HG03025 (cell line): ENCODE measurements at regions not wholly inside any gene's neighbourhood (a gene's known extent, or its start where the extent isn't known, plus 50 kb on each side); places are given as distances from the start of the nearest gene placed in this dataset.

Source experiments
- ATAC-seq: cut with Tn5 transposase; IDR thresholded peaks from one replicate; pipeline ENCODE4 v1.9.1; 2021; ENCODE audit warnings: mild to moderate bottlenecking, moderate library complexity; ENCODE audit not compliant: unreplicated experiment, low FRiP score

- no peak for ATAC-seq
Measured at GRCh38 chr10:4470231-4470835, 355.7 kb upstream of the AKR1E2 start.

- ATAC-seq: no peak
Measured at GRCh38 chr10:4467481-4467880, 358.5 kb upstream of the AKR1E2 start.

GRCh38 chr10:4460267-4460666 lies 365.7 kb upstream of the AKR1E2 start:
- no peak for ATAC-seq

- no peak for ATAC-seq
Measured at GRCh38 chr10:4459531-4459930, 366.5 kb upstream of the AKR1E2 start.

- no peak for ATAC-seq
Measured at GRCh38 chr10:4457597-4457996, 368.4 kb upstream of the AKR1E2 start.

GRCh38 chr10:4456776-4457175 lies 369.2 kb upstream of the AKR1E2 start:
- no peak for ATAC-seq

- ATAC-seq: no peak
Measured at GRCh38 chr10:4456279-4456678, 369.7 kb upstream of the AKR1E2 start.

GRCh38 chr10:4453950-4454349 lies 372.1 kb upstream of the AKR1E2 start:
- no peak for ATAC-seq

GRCh38 chr10:4453276-4453675 lies 372.7 kb upstream of the AKR1E2 start:
- no peak for ATAC-seq

- no peak for ATAC-seq
Measured at GRCh38 chr10:4450981-4451908, 374.8 kb upstream of the AKR1E2 start.

- ATAC-seq: no peak
Measured at GRCh38 chr10:4450169-4450568, 375.8 kb upstream of the AKR1E2 start.

- ATAC-seq: no peak
Measured at GRCh38 chr10:4448030-4448429, 378.0 kb upstream of the AKR1E2 start.

GRCh38 chr10:4443419-4443818 lies 382.6 kb upstream of the AKR1E2 start:
- no peak for ATAC-seq

- ATAC-seq: no peak
Measured at GRCh38 chr10:4442296-4442695, 383.7 kb upstream of the AKR1E2 start.

- ATAC-seq: no peak
Measured at GRCh38 chr10:4440260-4440659, 385.7 kb upstream of the AKR1E2 start.

GRCh38 chr10:4437791-4438190 lies 388.2 kb upstream of the AKR1E2 start:
- no peak for ATAC-seq

- no peak for ATAC-seq
Measured at GRCh38 chr10:4437061-4437460, 388.9 kb upstream of the AKR1E2 start.

GRCh38 chr10:4436103-4436502 lies 389.9 kb upstream of the AKR1E2 start:
- ATAC-seq: no peak

GRCh38 chr10:4434516-4435071 lies 391.4 kb upstream of the AKR1E2 start:
- no peak for ATAC-seq

GRCh38 chr10:4434105-4434504 lies 391.9 kb upstream of the AKR1E2 start:
- ATAC-seq: no peak

- ATAC-seq: no peak
Measured at GRCh38 chr10:4431114-4431863, 394.7 kb upstream of the AKR1E2 start.
